CD14-positive monocyte (primary cell): ENCODE measurements at regions not wholly inside any gene's neighbourhood (a gene's known extent, or its start where the extent isn't known, plus 50 kb on each side); places are given as distances from the start of the nearest gene placed in this dataset.

Source experiments
- DNase-seq, 3 donors: peaks; one replicate each; pipeline ENCODE4 v3.0.0-alpha.2; 2011 to 2022
- H2AFZ ChIP-seq: 2 replicates; pipeline ENCODE4 v1.6.0; 2012; ENCODE audit warnings: mild to moderate bottlenecking, low read depth, low read length, inconsistent platforms; ENCODE audit not compliant: insufficient read depth, poor library complexity, severe bottlenecking
- H3K27ac ChIP-seq, 2 donors: 1 replicate in 1 of 2; 2 replicates in 1 of 2; pipeline ENCODE4 v1.5.1; 2012 to 2013; ENCODE audit warnings: low read length in 2 of 2, control low read depth in 1 of 2, inconsistent platforms in 1 of 2, low read depth in 1 of 2, mild to moderate bottlenecking in 1 of 2
- H3K27me3 ChIP-seq, 2 donors: one replicate each; pipeline versions ENCODE4 v1.6.0 to v1.6.1; 2011 to 2013; ENCODE audit warnings: low read length in 2 of 2; ENCODE audit not compliant: control insufficient read depth in 2 of 2, insufficient read depth in 2 of 2
- H3K36me3 ChIP-seq, 2 donors: replicated peaks in 1 of 2; 1 replicate in 1 of 2; 2 replicates in 1 of 2; pipeline versions ENCODE4 v1.5.1 to v1.6.1; 2012 to 2013; ENCODE audit warnings: low read length in 2 of 2, control low read depth in 1 of 2, inconsistent platforms in 1 of 2, mild to moderate bottlenecking in 1 of 2; ENCODE audit not compliant: insufficient read depth in 2 of 2, control insufficient read depth in 1 of 2
- H3K4me1 ChIP-seq, 2 donors: 1 replicate in 1 of 2; 2 replicates in 1 of 2; pipeline versions ENCODE4 v1.5.1 to v1.6.1; 2012 to 2013; ENCODE audit warnings: low read length in 2 of 2, control low read depth in 1 of 2, inconsistent platforms in 1 of 2, mild to moderate bottlenecking in 1 of 2, moderate library complexity in 1 of 2; ENCODE audit not compliant: insufficient read depth in 2 of 2, control insufficient read depth in 1 of 2
- H3K4me2 ChIP-seq: replicated peaks from 2 replicates; pipeline ENCODE3; 2012; ENCODE audit warnings: low read length, moderate library complexity, mild to moderate bottlenecking; ENCODE audit not compliant: poor library complexity, severe bottlenecking; ENCODE audit errors: extremely low read depth
- H3K4me3 ChIP-seq, 3 experiments: fragments of 200-600 bp in 1 of 3; sonication (generic) in 1 of 3; replicated peaks in 1 of 3; 1 replicate in 2 of 3; 2 replicates in 1 of 3; pipeline ENCODE4 v1.5.1; 2011 to 2013; ENCODE audit warnings: low read length in 3 of 3, mild to moderate bottlenecking in 3 of 3, control low read depth in 2 of 3, low read depth in 2 of 3, inconsistent platforms in 1 of 3, moderate library complexity in 1 of 3
- H3K79me2 ChIP-seq: 2 replicates; pipeline ENCODE4 v1.6.0; 2012; ENCODE audit warnings: mild to moderate bottlenecking, control low read depth, inconsistent platforms, low read length, moderate library complexity; ENCODE audit not compliant: insufficient read depth
- H3K9ac ChIP-seq: 2 replicates; pipeline ENCODE4 v1.6.0; 2017; ENCODE audit warnings: low read length, mild to moderate bottlenecking; ENCODE audit not compliant: insufficient read depth, poor library complexity, severe bottlenecking
- H3K9me3 ChIP-seq, 2 donors: replicated peaks in 1 of 2; 1 replicate in 1 of 2; 2 replicates in 1 of 2; pipeline versions ENCODE4 v1.5.1 to v1.6.1; 2012 to 2013; ENCODE audit warnings: low read length in 2 of 2, control low read depth in 1 of 2; ENCODE audit not compliant: control insufficient read depth in 1 of 2, insufficient read depth in 1 of 2
- H4K20me1 ChIP-seq: 2 replicates; pipeline ENCODE4 v1.6.0; 2012; ENCODE audit warnings: mild to moderate bottlenecking, low read length, control low read depth, moderate library complexity; ENCODE audit not compliant: insufficient read depth
- H3K27ac Mint-ChIP-seq, 7 donors: one replicate each; pipeline ENCODE4 v1.8.0; 2020; ENCODE audit warnings: mild to moderate bottlenecking in 7 of 7, mixed read lengths in 7 of 7, moderate library complexity in 6 of 7, inconsistent platforms in 2 of 7
- H3K27me3 Mint-ChIP-seq, 3 donors: one replicate each; pipeline ENCODE4 v1.8.0; 2021 to 2022; ENCODE audit warnings: low read depth in 3 of 3, mild to moderate bottlenecking in 3 of 3, mixed read lengths in 3 of 3, moderate library complexity in 3 of 3, inconsistent platforms in 1 of 3
- H3K36me3 Mint-ChIP-seq, 2 donors: one replicate each; pipeline ENCODE4 v1.8.0; 2020; ENCODE audit warnings: mixed read lengths in 2 of 2, inconsistent platforms in 1 of 2, mild to moderate bottlenecking in 1 of 2
- H3K4me1 Mint-ChIP-seq: one replicate; pipeline ENCODE4 v1.8.0; 2020; ENCODE audit warnings: mild to moderate bottlenecking, mixed read lengths
- H3K4me3 Mint-ChIP-seq, 2 donors: one replicate each; pipeline ENCODE4 v1.8.0; 2020; ENCODE audit warnings: mild to moderate bottlenecking in 2 of 2, mixed read lengths in 2 of 2, moderate library complexity in 1 of 2
- H3K9me3 Mint-ChIP-seq, 7 donors: one replicate each; pipeline ENCODE4 v1.8.0; 2020 to 2022; ENCODE audit warnings: mixed read lengths in 7 of 7, mild to moderate bottlenecking in 6 of 7, moderate library complexity in 6 of 7, inconsistent platforms in 2 of 7
- WGBS: methylation state at CpG from one replicate; pipeline ENCODE4 v1.1.5; 2013; ENCODE audit warnings: missing lambda C conversion rate; ENCODE audit not compliant: insufficient coverage; 5-methylcytosine and 5-hydroxymethylcytosine counted together
- intact Hi-C, 2 donors: fragments of 100-400 bp; cut with micrococcal nuclease; formaldehyde crosslinking; loops; one replicate each; pipeline versions ENCODE4 v1.15.0 to v1.15.1; 2023
- TF ChIP-seq, protein P1 (sequence below): fragments of 200-600 bp; IDR thresholded peaks from one replicate; pipeline ENCODE4 v1.8.0; 2022; ENCODE audit warnings: antibody characterized with exemption, mild to moderate bottlenecking

DNA sequence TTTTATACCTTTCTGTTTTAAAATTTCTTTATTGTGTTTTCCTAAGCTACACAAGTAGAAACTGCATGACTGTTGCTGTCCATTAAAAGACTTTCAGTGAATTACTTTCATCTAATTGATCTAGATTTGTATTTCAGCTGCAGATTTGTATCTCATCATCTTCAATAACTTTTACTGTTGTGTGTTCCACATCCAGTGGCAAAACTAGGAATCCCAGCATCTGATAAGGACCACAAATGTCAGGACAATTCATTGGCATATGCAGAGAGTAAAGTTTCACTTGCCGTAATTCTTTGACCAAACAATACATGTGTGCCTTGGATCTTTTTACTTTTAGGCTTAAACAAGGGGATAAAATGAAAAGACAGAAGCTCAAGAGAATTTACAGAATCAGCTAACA is 112.6 kb downstream of the FBXO8 start:
- Mint-ChIP-seq H3K9me3 (peaks cover 0 to 2% (median 0%) of the 10 kb centered on the region in 7 donors), H3K27me3 (peaks cover 4 to 7% (median 7%) of the 10 kb centered on the region in 3 donors), H3K4me1 (no peaks in the 10 kb centered on the region), H3K36me3 (no peaks in the 10 kb centered on the region), H3K4me3 (no peak overlapping the region), H3K27ac (no peak overlapping the region)
- Histone ChIP-seq H2AFZ (no peak overlapping the region), H3K79me2 (no peaks in the 10 kb centered on the region), H3K4me3 (no peak overlapping the region), H3K9ac (no peak overlapping the region), H3K4me1 (no peaks in the 10 kb centered on the region), H3K27me3 (peaks cover 0 to 2% of the 10 kb centered on the region in 2 donors), H3K4me2 (no peak overlapping the region), H4K20me1 (no peaks in the 10 kb centered on the region), H3K36me3 (no peaks in the 10 kb centered on the region), H3K27ac (no peak overlapping the region), H3K9me3 (no peaks in the 10 kb centered on the region)
- intact Hi-C loops: no loop called here
- no CpG with 5 or more reads among the region's 1 CpG for WGBS
- no peak for DNase-seq
- TF ChIP-seq, protein P1, sequence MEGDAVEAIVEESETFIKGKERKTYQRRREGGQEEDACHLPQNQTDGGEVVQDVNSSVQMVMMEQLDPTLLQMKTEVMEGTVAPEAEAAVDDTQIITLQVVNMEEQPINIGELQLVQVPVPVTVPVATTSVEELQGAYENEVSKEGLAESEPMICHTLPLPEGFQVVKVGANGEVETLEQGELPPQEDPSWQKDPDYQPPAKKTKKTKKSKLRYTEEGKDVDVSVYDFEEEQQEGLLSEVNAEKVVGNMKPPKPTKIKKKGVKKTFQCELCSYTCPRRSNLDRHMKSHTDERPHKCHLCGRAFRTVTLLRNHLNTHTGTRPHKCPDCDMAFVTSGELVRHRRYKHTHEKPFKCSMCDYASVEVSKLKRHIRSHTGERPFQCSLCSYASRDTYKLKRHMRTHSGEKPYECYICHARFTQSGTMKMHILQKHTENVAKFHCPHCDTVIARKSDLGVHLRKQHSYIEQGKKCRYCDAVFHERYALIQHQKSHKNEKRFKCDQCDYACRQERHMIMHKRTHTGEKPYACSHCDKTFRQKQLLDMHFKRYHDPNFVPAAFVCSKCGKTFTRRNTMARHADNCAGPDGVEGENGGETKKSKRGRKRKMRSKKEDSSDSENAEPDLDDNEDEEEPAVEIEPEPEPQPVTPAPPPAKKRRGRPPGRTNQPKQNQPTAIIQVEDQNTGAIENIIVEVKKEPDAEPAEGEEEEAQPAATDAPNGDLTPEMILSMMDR: no peak

DNA sequence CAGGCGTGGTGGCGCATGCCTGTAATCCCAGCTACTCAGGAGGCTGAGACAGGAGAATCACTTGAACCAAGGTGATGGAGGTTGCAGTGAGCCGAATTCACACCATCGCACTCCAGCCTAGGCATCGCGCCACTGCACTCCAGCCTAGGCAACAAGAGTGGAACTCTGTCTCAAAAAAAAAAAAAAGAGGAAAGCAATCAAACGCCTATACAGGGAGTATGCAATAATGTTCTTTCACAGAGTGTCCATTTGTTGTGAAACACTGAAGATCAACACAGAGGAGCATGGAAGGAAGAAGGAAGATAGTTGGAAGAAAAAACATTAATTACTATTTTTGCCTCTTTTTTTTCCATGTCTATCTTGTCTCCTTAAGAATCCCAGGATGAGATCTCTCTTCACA is 113.4 kb downstream of the FBXO8 start:
- WGBS: 95% methylated on average over 7 of the region's 7 CpGs

More for the DNA sequence above, 113.4 kb downstream of the FBXO8 start:
- Mint-ChIP-seq H3K27ac (no peak overlapping the region), H3K9me3 (peaks cover 0 to 2% (median 0%) of the 10 kb centered on the region in 7 donors), H3K27me3 (peaks cover 4 to 7% (median 7%) of the 10 kb centered on the region in 3 donors), H3K4me1 (no peaks in the 10 kb centered on the region), H3K4me3 (no peak overlapping the region), H3K36me3 (no peaks in the 10 kb centered on the region)
- intact Hi-C loops: no loop called here
- H3K27me3 ChIP-seq: peaks cover 0 to 2% of the 10 kb centered on the region in 2 donors
- H3K4me1 ChIP-seq: no peaks in the 10 kb centered on the region
- no peak overlapping the region for H2AFZ ChIP-seq
- H3K79me2 ChIP-seq: no peaks in the 10 kb centered on the region
- no peaks in the 10 kb centered on the region for H3K36me3 ChIP-seq
- H3K27ac ChIP-seq: no peak overlapping the region
- H3K9ac ChIP-seq: no peak overlapping the region
- TF ChIP-seq, protein P1: no peak
- no peaks in the 10 kb centered on the region for H4K20me1 ChIP-seq
- no peaks in the 10 kb centered on the region for H3K9me3 ChIP-seq
- DNase-seq: no peak
- H3K4me2 ChIP-seq: no peak overlapping the region
- no peak overlapping the region for H3K4me3 ChIP-seq
